ENCODE measurements at regions not wholly inside any gene's neighbourhood (a gene's known extent, or its start where the extent isn't known, plus 50 kb on each side); places are given as distances from the start of the nearest gene placed in this dataset.
A peak's percentile ranks its signal among the peaks of the same experiment; 100 is the strongest.
"Not testable (repeated sequence)": the region's sequence is repeated elsewhere in the genome, so short reads cannot be mapped to it uniquely, and the experiment has no call there.

DNA sequence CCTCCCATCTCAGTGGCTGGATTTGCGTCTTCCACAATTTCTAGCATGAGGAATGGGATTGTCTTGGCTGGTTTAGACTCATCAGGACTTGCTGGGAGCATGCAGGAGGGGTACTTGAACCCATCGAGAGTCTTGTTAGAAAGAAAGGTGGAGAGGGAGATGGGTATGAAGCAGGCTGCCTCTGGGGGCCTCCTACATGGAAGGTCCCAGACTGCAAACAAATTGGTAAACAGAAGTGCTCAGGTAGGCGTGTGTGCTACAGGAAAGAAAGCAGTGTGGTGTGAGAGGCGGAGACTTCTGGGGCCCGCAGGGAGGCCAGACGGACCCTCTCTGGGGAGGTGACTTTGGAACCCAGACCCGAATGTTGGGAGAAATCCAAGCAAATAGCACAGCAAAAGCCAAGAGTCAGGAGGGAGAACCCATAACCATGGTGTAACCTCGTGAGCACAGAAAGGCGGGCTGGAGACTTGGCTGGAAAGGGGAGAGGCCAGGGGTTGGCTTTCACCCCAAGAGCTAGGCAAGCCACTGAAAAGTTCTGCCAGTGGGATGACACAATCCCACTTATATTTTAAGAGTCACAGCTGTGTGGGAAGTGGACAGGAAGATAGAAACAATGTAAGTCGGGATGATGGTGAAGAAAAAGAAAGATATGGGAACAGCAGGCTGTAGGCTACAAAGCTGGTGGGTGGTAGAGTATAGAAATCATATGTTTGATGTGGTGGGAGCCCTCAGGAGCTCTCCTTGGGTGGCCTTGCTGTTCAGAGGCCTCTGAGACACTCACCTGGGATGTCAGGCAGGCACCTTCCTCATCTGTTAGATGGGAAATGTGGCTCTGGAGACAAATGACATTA lies 130.1 kb upstream of the PRR20G start:
- Histone ChIP-seq H3K4me1 (replicated peaks in 1 of 2) (peaks cover 61 to 68% of the 10 kb centered on the region in 2 donors), H3K27ac (no peak overlapping the region), H3K4me3 (no peak overlapping the region)
- in situ Hi-C loops (cut with MboI; ENCODE audit: low pct_unique_long_range_greater_than_20kb in 2 of 9, low sequenced_read_pairs in 9 of 9, unreplicated experiment in 9 of 9): no loop called here
- 0 to 100% (median 80%) methylated on average over 1 to 4 of the region's 10 CpGs; no CpG with 5 or more reads in 1 of the 10 experiments for WGBS, 10 experiments
- no peak for ATAC-seq (replicated peaks in 6 of 8)

DNA sequence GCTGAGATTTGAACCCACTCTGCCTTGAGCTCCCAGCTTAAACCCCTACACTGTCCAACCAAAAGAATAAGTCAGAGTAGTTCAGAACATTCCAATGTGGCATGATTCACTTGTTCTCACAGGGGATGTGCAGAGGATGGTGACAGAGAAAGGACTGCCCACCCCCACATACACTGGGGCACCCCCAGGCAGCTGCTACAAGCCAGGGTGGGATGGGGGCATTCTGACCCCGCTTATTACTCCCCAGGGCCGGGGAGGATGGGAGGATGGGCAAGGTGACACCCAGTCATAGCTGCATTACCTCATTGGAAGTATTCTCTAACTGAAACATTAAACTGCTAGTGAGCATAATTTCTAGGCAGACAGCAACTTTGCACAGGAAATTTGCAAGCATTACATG lies 126.0 kb upstream of the PRR20G start:
- in situ Hi-C loops (cut with MboI; ENCODE audit: low pct_unique_long_range_greater_than_20kb in 2 of 9, low sequenced_read_pairs in 9 of 9, unreplicated experiment in 9 of 9): no loop called here
- 0 to 73% (median 10%) methylated on average over 1 to 2 of the region's 2 CpGs; no CpG with 5 or more reads in 6 of the 10 experiments for WGBS, 10 experiments
- H3K4me1 ChIP-seq (replicated peaks in 1 of 2): peaks cover 63 to 70% of the 10 kb centered on the region in 2 donors
- peak in 2 of 8 experiments; percentile 29 to 51 for ATAC-seq (replicated peaks in 6 of 8)
- H3K4me3 ChIP-seq: no peak overlapping the region
- H3K27ac ChIP-seq: no peak overlapping the region

- 33 to 100% methylated on average over 1 of the region's 3 CpGs; no CpG with 5 or more reads in 8 of the 10 experiments for WGBS, 10 experiments
- Histone ChIP-seq H3K4me3 (no peak overlapping the region), H3K4me1 (replicated peaks in 1 of 2) (peaks cover 63 to 70% of the 10 kb centered on the region in 2 donors), H3K27ac (no peak overlapping the region)
- ATAC-seq (replicated peaks in 6 of 8): no peak
- in situ Hi-C loops (cut with MboI; ENCODE audit: low pct_unique_long_range_greater_than_20kb in 2 of 9, low sequenced_read_pairs in 9 of 9, unreplicated experiment in 9 of 9): no loop called here
These were observed 125.5 kb upstream of the PRR20G start for GRCh38 chr3:127413318-127413673.

DNA sequence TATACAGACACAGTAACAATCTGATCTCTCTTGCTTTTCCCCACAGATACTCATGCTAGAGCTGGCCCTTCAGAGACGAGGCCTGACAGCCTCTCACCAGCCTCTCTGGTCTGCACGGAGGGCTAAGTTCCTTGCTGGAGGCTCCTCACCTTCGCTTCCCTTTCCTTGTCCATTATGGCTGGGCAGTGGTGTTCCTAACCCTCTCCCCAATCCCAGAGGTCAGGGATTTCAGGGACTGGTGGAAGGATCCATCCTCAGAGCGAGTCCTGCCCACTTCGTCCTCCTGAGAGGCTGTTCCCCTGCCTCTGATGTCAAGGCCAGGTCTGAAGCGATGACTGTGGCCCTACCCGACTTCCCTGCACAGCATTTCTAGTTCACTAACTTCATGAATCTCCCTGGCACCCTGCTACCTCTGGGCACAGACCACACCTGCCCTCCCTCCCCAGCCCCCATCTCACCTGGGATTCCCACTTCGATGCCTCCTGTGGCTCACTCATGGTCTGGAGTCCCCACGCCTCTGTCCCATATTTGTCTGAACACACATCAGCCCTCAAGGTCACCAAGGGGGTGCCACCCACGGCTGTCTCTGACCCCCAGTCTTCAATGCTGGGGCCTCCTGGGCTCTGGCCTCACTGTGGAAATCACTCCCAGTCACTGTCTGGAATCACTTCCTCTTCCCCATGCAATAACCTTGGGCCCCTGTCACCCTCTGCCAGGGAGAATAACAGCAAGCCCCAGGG lies 124.9 kb upstream of the PRR20G start:
- peak overlapping the region in 1 of 2 donors; percentile 48 for H3K27ac ChIP-seq
- H3K4me1 ChIP-seq (replicated peaks in 1 of 2): peaks cover 63 to 70% of the 10 kb centered on the region in 2 donors
- WGBS, 10 experiments: 20 to 100% (median 87%) methylated on average over 1 to 6 of the region's 10 CpGs; no CpG with 5 or more reads in 3 of the 10 experiments
- in situ Hi-C loops (cut with MboI; ENCODE audit: low pct_unique_long_range_greater_than_20kb in 2 of 9, low sequenced_read_pairs in 9 of 9, unreplicated experiment in 9 of 9): no loop called here
- no peak for ATAC-seq (replicated peaks in 6 of 8)
- H3K4me3 ChIP-seq: no peak overlapping the region

- WGBS, 10 experiments: no CpG with 5 or more reads among the region's 9 CpGs
- H3K27ac ChIP-seq: peak overlapping the region in 1 of 2 donors; percentile 48
- ATAC-seq (replicated peaks in 6 of 8); H3K4me3 ChIP-seq; in situ Hi-C loops (cut with MboI; ENCODE audit: low pct_unique_long_range_greater_than_20kb in 2 of 9, low sequenced_read_pairs in 9 of 9, unreplicated experiment in 9 of 9): not testable (repeated sequence)
- peaks cover 70 to 76% of the 10 kb centered on the region in 2 donors for H3K4me1 ChIP-seq (replicated peaks in 1 of 2)
These were observed 124.0 kb upstream of the PRR20G start for GRCh38 chr3:127411875-127412274.

GRCh38 chr3:127411083-127411727 lies 123.4 kb upstream of the PRR20G start:
- H3K4me3 ChIP-seq: no peak overlapping the region
- peak overlapping the region in 1 of 2 donors; percentile 73 for H3K27ac ChIP-seq
- 29 to 60% (median 43%) methylated on average over 1 to 2 of the region's 4 CpGs; no CpG with 5 or more reads in 6 of the 10 experiments for WGBS, 10 experiments
- peaks cover 67 to 75% of the 10 kb centered on the region in 2 donors for H3K4me1 ChIP-seq (replicated peaks in 1 of 2)
- in situ Hi-C loops (cut with MboI; ENCODE audit: low pct_unique_long_range_greater_than_20kb in 2 of 9, low sequenced_read_pairs in 9 of 9, unreplicated experiment in 9 of 9): no loop called here
- ATAC-seq (replicated peaks in 6 of 8): peak in 3 of 8 experiments; percentile 18 to 46 (median 38)

- Histone ChIP-seq H3K4me1 (replicated peaks in 1 of 2) (peaks cover 63 to 74% of the 10 kb centered on the region in 2 donors), H3K4me3 (no peak overlapping the region), H3K27ac (no peak overlapping the region)
- ATAC-seq (replicated peaks in 6 of 8): no peak
- in situ Hi-C loops (cut with MboI; ENCODE audit: low pct_unique_long_range_greater_than_20kb in 2 of 9, low sequenced_read_pairs in 9 of 9, unreplicated experiment in 9 of 9): no loop called here
- 55 to 100% (median 100%) methylated on average over 1 to 4 of the region's 7 CpGs; no CpG with 5 or more reads in 5 of the 10 experiments for WGBS, 10 experiments
These were observed 122.8 kb upstream of the PRR20G start for GRCh38 chr3:127410678-127411077.

- 11 to 100% (median 82%) methylated on average over 1 to 5 of the region's 6 CpGs; no CpG with 5 or more reads in 4 of the 10 experiments for WGBS, 10 experiments
- in situ Hi-C loops (cut with MboI; ENCODE audit: low pct_unique_long_range_greater_than_20kb in 2 of 9, low sequenced_read_pairs in 9 of 9, unreplicated experiment in 9 of 9): no loop called here
- ATAC-seq (replicated peaks in 6 of 8): no peak
- H3K4me3 ChIP-seq: no peak overlapping the region
- peaks cover 63 to 74% of the 10 kb centered on the region in 2 donors for H3K4me1 ChIP-seq (replicated peaks in 1 of 2)
- H3K27ac ChIP-seq: no peak overlapping the region
These were observed 122.3 kb upstream of the PRR20G start for GRCh38 chr3:127410137-127410488.

GRCh38 chr3:127409421-127410136 lies 121.7 kb upstream of the PRR20G start:
- in situ Hi-C loops (cut with MboI; ENCODE audit: low pct_unique_long_range_greater_than_20kb in 2 of 9, low sequenced_read_pairs in 9 of 9, unreplicated experiment in 9 of 9): no loop called here
- 80 to 100% (median 100%) methylated on average over 1 to 4 of the region's 9 CpGs; no CpG with 5 or more reads in 4 of the 10 experiments for WGBS, 10 experiments

DNA sequence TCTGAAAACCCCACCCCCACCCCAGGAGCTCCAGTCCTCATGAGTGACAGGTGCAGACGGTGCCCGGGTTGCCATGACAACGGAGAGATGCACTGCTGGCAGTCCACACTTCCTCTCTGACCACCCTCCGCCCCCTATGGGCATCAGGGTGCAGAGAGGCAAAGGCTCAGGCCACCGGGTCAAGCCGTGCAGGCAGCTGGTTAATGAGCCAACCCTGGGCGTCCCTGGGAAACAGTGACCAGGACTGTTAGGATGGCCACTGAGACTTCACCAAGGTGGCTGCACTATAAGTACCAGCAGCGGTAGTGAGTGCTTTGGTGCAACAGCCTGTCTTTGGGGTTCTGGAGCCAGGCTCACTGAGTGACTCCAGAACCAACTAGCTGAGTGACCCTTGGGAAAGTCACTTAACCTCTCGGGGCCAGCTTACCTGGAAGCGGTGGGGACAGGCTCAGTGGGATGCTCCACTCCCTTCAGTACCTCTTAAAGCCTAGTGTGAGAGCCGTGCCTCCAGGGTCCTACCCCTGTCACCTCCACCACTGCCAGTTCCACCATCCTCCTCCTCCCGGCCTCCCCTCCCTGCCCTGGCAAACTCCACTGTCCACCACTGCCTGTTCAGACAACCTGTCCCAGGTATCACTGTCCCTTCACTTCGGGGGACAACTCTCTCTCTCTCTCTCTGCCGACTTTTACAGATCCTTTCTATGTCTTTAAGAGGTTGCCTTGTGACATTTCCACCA lies 121.0 kb upstream of the PRR20G start:
- Histone ChIP-seq H3K27ac (peak overlapping the region; percentile 53 to 78), H3K4me1 (replicated peaks in 1 of 2) (peaks cover 59 to 73% of the 10 kb centered on the region in 2 donors), H3K4me3 (no peak overlapping the region)
- ATAC-seq (replicated peaks in 6 of 8): peak in 5 of 8 experiments; percentile 47 to 65 (median 55)
- 47 to 100% (median 52%) methylated on average over 1 to 7 of the region's 14 CpGs; no CpG with 5 or more reads in 6 of the 10 experiments for WGBS, 10 experiments
- in situ Hi-C loops (cut with MboI; ENCODE audit: low pct_unique_long_range_greater_than_20kb in 2 of 9, low sequenced_read_pairs in 9 of 9, unreplicated experiment in 9 of 9): no loop called here

More at GRCh38 chr3:127409421-127410136, 121.7 kb upstream of the PRR20G start:
- ATAC-seq (replicated peaks in 6 of 8): peak in 5 of 8 experiments; percentile 25 to 71 (median 60)
- H3K4me1 ChIP-seq (replicated peaks in 1 of 2): peaks cover 63 to 74% of the 10 kb centered on the region in 2 donors
- H3K27ac ChIP-seq: peak overlapping the region; percentile 53 to 78
- no peak overlapping the region for H3K4me3 ChIP-seq

GRCh38 chr3:127408022-127408683 lies 120.3 kb upstream of the PRR20G start:
- in situ Hi-C loops (cut with MboI; ENCODE audit: low pct_unique_long_range_greater_than_20kb in 2 of 9, low sequenced_read_pairs in 9 of 9, unreplicated experiment in 9 of 9): no loop called here
- 20 to 75% (median 40%) methylated on average over 1 to 7 of the region's 15 CpGs; no CpG with 5 or more reads in 5 of the 10 experiments for WGBS, 10 experiments
- peak in 5 of 8 experiments; percentile 14 to 44 (median 35) for ATAC-seq (replicated peaks in 6 of 8)
- Histone ChIP-seq H3K4me1 (replicated peaks in 1 of 2) (peaks cover 54 to 69% of the 10 kb centered on the region in 2 donors), H3K4me3 (no peak overlapping the region), H3K27ac (peak overlapping the region; percentile 50 to 78)
